Fibroblast of skin of right quadriceps (primary cell): ENCODE measurements at regions not wholly inside any gene's neighbourhood (a gene's known extent, or its start where the extent isn't known, plus 50 kb on each side); places are given as distances from the start of the nearest gene placed in this dataset.

ENCODE experiments used
- DNase-seq: peaks from one replicate; pipeline ENCODE4 v3.0.0-alpha.2; 2013

DNA sequence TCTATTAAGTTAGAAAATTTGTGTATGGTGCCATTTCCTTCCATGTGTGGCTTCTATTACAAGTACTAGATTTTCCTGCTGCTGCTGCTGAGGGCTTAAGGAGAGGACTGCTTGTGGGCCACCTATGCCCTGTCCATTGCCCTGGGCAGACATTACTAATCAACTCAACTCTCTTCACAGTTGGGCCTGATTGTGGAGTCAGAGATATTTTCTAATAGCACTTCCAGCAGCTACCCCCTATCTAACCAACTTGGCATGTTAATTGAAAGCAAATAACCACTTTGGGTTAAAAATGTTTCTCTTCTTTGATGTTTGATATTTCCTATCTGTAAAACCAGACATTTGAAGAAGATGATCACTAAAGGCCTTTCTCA is 242.0 kb downstream of the EDEM1 start:
- no peak for DNase-seq

DNA sequence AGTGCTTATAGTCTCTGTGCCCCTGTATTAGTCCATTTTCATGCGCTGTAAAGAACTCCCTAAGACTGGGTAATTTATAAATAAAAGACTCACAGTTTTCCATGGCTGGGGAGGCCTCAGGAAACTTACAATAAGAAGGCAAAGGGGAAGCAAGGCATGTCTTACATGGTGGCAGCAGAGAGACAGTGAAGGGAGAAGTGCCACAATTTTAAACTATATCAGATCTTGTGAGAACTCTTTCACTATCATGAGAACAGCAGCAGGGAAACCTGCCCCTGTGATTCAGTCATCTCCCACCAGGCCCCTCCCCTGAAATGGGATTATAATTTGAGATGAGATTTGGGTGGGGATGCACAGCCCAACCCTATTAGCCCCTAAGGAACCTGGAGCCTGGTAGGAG is 243.2 kb downstream of the EDEM1 start:
- no peak for DNase-seq

DNA sequence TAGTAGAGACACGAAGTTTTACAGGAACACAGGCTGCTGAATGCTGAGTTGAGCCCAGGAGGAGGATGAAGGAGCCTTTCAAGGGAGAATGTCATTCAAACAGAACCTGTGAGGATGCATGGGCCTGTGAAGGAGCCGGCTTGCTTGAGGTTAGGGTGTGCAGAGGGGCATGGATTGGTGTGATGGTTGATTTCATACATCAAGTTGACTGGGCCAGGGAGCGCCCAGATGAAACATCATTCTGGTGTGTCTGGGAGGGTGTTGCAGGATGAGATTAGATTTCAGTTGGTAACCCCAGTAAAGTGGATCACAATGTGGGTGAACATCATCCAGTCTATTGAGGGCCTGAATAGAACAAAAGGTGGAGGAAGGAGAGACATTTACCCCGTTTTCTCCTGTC is 243.6 kb downstream of the EDEM1 start:
- DNase-seq, result no peak

DNA sequence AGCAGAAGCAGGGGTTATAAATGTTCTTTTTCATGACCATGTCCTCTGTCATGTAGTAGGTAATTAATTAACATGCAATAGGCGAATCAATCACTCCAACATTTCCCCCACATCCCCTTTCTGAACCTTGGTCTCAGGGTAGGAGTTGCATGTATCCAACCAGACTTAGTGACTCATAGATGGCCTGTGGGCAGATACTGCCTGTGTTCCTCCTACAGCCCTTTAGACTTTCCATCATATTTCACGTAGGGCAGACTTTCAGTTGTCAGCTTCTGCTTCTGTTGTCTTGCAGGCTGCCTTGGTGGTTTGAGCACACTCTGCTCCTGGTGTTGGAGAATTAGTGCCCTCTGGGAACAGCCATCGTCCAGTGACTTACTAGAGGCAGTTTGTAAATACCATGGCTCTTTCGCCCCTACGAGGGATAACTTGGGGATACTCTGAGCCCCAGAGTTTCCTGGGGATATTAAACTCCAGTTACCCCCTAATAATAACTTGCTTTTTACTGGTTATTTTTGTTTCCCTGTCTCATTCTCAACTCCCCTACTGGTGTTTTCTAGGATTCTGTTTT is 244.4 kb downstream of the EDEM1 start:
- DNase-seq, result no peak

DNA sequence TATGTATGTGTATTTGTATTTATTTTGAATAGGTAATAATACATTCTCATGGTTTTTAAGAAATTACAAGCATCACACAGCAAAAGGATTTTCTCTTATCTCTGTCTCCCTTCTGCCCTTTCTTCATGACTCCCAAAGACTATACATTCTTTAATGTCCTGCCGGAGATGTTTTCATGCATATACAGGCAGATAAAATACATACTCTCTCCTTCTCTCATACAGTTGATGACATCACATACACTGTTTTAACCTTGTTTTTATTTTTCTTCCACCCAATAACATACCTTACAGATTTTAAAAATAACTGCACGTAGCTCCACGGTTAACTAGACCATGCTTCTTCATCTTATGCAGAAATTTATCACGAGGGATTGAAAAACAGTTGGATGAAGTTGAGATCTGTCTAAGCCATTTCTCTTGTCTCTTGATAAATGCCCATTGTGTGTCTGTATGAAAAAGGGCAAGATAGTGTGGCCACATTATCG is 249.8 kb downstream of the EDEM1 start:
- DNase-seq, result no peak

DNA sequence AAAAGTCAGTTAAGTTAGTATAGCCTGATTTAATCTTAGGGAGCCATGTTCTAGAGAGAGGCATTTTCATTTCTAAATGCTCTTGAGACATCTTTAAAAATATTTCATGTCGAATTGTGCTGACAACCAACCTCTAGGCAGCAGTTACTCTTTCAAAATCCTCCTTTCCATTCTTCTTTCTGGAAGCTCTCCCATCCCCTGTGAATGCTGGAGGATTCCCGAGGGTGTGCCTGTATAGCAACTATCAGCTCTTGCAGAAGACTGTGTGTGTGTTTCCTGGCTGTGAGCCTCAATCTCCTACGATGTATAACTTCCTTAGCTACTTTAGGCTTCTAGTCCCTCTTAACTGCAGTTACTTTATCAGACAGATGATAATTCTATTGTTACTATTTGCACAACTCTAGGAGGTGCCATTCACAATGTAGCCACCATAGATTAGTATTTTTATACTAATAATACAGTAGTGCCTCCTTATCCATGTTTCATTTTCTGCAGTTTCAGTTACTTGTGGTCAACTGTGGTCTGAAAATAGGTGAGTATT is 250.3 kb downstream of the EDEM1 start:
- DNase-seq, result no peak

DNA sequence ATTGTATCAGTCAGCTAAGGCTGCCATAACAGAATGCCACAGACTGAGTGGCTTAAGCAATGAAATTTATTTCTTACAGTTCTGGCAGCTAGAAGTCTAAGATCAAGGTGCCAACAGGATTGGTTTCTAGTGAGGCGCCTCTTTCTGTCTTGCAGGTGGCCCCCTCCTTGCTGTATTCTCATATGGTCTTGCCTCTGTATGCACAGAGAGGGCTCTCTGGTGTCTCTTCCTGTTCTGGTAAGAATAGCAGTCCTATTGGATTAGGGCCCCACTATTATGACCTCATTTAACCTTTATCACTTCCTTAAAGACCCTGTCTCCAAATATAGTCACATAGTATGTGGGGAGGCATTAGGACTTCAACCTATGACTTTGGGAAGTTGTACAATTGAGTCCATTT is 253.9 kb downstream of the EDEM1 start:
- no peak for DNase-seq

DNA sequence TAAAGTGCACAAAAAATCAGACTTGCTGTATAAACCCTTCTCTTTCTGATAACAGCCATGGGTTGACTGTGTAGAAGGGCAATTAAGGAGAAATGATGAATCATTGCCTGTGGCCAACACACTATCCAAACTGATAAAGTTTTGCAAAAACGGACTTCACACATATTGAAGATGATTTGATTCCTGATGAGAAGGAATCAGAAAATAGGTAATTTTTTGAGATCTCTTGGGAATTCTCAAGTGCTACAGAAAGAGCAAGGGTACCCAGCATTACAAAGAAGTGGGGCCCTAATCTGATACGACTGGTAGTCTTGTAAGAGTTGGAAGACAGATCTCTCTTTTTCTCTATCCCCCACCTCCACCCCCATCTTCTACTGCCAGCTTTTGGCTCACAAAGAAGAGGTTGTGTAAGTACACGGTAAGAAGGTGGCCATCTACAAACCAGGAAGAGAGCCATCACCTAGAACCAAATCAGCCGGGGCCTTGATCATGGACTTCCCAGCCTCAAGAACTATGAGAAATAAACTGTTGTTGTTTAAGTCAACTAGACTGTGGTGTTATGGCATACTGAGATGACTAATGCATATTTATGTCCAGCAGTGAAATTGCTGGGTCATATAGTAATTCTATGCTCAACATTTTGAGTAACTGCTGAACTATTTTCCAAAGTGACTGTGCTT is 254.7 kb downstream of the EDEM1 start:
- DNase-seq, result no peak

DNA sequence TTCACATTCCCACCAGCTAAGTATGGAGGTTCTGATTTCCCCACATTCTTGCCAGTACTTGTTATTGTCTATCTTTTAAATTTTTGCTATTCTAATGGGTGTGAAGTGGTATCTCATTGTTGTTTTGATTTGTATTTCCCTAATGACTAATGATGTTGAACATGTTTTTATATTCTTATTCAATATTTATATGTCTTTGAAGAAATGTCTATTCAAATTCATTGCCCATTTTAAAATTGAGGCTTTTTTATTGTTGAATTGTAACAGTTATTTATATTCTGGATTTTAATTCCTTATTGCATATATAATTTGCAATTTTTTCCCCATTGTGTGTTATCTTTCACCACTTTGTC is 255.3 kb downstream of the EDEM1 start:
- no peak for DNase-seq

DNA sequence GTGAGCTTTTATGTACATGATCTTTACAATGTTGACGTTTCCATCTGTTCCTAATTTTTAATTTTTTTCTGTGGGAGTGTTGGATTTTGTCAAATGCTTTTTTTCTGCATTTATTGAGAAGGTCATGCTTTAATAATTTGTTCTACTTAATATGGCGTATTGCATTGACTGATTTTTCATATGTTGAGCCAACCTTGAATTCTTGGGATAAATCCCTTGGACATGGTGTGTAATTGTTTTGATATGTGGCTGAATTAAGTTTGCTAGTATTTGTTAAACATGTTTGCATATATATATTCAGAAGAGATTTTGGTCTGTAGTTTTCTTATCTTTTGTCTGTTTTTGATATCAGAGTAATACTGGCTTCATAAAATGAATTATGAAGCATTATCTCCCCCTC is 256.7 kb downstream of the EDEM1 start:
- no peak for DNase-seq

DNA sequence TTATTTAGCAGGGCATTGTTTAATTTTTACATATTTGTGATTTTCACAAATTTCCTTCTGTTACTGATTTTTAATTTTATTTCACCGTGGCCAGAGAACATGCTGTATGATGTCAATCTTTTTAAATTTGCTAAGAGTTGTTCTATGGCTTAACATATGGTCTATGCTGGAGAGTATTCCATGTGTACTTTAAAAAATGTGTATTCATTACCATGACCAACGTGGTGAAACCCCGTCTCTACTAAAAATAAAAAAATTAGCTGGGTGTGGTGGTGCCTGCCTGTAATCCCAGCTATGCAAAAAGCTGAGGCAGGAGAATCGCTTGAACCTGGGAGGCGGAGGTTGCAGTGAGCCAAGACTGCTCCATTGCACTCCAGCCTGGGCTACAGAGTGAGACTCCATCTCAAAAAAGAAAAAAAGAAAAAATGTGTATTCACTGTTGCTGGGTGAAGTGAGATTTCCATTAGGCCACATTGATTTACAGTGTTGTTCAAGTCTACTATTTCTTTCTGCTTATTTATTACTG is 258.2 kb downstream of the EDEM1 start:
- DNase-seq, result no peak

DNA sequence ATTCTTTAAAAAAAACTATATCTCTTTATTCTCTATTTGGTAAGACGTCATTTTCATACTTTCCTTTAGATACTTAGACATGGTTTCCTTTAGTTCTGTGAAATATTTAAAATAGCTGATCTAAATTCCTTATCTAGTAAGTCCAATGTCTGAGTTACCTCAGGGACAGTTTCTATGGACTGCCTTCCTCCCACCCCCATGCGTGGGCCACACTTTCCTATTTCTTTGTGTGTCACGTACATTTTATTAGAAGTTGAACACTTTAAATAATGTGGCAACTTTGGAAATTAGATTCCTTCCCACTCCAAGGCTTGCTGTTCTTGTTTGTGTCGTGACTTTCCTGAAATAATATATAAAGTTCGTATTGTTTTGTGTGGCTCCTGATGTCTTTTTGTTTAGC is 260.7 kb downstream of the EDEM1 start:
- DNase-seq, result no peak

DNA sequence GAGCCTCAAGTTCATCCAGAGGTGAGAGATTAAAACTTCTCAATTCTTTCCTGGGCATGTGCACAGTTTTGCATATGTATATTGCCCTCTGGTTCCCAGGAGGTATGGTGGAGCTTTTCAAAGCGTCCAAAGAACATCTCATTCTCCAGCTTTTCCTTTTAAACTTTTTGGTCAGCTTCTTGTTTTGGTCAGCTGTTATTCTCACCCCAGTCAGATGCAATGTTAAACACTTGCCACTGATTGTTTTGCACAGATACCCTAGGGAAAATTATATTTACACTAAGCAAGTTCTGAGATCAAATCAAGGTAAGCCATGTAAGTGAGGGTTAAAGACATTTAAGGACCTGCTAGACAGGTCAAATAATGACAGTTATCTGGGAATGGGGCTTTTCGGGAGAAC is 261.3 kb downstream of the EDEM1 start:
- DNase-seq, result no peak

DNA sequence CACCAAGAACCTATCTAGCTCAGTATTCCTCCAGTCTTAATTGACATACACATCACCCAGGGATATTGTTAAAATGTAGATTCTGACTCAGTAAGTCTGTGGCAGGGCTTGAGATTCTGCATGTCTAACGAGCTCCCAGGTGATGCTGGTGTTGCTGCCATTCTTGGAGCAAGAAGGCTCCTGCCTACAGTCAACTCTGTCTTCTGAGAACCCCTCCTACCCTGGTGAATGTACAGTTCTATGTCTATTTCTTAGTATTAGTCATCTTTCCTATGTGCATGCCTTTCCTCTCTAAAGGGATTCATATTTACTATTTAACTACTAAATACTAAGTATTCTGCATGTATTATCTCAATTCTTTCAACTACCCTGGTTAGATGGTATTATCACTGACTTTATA is 268.7 kb downstream of the EDEM1 start:
- no peak for DNase-seq

DNA sequence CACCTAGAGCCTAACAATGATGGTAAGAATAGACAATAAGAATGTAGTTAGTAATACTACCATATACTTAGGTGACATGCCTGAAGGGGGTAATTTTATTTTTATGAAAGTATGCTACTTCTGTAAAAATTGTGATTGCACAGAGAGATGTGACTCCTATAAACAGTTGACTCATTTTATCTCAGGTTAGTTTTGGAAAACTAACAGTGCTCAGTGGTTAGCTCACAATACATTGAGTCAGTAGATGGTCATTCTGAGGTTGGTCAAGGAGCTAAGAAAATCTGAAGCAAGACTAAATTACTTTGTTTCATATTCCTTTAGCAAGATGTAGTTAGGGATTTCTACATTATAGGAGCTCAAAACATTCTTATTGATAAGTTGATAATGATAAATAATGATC is 271.0 kb downstream of the EDEM1 start:
- no peak for DNase-seq

DNA sequence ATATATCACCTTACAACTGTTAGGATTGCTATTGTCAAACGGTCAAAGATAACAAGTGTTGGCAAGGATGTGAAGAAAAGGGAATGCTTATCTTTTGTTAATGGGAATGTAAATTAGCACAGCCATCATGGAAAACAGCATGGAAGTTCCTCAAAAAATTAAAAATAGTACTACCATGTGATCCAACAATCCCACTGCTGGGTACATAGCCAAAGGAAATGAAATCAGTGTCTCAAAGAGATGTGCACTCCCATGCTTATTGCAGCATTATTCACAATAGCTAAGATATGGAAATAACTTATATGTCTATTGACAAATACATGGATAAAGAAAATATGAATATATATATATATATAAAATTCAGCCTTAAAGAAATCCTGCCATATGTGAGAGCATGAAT is 274.6 kb downstream of the EDEM1 start:
- DNase-seq, result no peak

DNA sequence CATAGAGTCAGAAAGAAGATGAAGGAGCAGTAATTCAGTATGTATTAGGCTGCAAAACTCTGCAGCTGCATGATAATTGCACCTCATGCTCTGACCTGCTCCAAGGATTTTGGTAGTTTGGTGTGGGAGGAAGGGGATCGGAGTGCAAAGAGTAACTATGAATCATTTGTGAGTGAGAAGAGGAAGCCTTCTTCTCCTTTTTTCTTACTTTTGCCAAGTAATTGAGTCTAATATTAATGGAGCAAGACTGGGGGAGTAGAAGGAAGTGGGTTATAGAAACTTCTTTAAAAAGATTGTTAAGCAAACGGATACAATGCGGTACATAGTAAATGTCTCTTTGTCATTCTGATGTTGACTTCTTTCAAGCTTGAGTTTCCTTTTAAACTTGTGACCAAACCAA is 276.5 kb downstream of the EDEM1 start:
- DNase-seq, result no peak

DNA sequence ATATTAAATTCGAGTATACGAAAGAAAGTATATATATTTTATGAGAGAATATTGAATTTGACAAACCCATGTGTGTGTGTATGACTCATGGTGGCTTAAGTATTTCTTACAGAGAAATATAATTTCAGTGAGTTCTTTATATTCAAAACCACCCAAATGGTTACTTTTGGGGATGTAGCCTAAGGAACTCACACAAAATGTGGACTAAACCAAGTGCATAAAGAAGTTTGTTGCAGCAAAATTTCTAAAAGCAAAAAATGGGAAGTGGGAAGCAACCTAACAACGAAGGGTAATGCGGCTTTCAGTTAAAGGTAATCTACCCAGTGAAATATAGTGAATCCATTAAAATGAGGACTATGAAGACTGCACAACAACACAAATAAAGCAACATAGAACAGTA is 277.1 kb downstream of the EDEM1 start:
- no peak for DNase-seq

DNA sequence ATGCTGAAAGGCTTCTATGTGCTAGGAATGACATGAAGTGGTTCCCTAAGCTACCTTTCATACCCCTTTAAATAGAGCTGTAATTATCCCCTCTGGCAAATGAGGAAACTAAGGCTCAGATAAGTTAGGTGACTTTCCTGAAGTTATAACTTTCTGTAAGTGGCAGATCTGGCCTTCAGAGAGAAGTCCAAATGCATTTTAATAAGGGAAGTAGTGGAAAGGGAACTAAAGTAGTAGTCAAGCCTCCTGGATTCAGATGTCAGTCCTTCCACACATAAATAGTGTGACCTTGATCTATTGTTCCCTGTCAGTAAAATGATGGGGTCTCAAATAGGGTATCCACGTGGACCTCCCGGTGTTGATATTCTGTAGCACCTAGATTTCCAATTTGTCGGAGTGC is 277.7 kb downstream of the EDEM1 start:
- DNase-seq, result no peak

DNA sequence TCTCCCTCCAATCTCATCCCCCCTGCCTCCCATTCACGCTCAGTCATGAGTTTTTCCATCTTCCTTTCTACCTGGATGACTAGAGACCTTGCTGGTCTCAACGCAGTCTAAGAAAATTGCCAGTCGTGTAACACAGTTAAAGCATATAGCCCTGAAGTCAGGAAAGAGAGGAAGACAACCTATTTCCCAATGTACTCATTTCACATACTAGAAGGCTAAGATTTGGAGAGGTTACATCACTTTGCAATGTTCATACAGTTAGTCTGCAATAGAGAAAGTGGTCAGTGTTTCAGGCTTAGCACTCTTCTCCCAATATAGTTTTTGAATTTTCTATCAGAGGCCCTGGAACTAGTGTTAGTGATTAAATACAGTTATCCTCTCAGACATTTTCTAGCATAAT is 278.6 kb downstream of the EDEM1 start:
- DNase-seq, result no peak

DNA sequence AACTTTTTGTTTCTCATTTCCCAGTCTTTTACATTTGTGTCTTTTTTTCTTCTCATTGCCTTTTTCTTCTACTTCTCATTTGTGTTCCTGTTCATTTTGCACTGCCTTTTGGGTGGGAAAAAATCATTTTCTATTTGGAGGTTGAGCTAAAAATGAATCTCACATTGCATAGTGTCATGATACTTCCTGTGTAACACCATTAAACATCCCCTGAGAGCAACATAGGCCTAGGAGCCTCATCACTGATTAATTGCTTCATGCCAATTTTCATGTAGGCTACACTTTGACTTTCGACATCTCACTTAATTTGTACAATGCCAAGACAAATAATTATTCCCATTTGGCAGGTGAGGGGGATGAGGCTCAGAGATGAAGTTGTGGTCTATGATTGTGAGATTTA is 279.2 kb downstream of the EDEM1 start:
- no peak for DNase-seq

DNA sequence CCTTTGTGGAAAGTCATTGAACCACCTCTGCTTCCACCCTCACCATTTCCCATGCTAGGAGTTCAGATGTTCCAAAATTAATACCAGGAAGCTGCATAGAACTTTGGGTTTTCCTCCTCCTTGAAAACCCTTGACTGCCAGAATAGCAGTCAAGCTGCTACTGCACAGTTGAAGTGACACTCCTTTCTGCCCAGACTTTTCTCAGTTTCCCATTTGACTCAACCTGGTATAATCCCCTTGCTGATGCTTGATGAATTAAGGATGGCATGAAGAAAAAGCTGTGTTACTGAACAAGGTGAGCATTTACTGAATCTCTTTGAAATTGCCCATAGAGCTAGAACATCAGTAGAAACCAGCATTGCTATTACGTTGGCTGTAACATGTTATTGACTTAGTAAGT is 286.0 kb downstream of the EDEM1 start:
- DNase-seq, result no peak

DNA sequence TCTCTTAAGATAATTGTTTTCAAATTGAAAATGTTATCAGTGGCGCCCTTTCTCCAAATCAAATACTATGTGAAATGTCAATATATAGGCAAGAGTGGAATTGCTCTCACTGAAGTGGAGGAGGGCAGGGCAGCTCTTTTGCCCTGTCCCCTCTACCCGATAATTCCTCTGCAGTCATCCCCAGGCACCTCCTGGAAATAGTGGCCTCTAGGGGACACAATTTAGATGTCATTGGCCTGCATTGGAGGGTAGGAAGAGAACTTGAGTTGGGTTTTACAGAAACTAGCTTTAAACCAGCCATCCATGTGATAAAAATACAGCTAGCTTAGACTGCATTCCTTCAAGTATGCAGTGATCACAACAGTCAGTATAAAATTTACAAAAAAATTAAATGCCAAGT is 288.9 kb downstream of the EDEM1 start:
- no peak for DNase-seq

DNA sequence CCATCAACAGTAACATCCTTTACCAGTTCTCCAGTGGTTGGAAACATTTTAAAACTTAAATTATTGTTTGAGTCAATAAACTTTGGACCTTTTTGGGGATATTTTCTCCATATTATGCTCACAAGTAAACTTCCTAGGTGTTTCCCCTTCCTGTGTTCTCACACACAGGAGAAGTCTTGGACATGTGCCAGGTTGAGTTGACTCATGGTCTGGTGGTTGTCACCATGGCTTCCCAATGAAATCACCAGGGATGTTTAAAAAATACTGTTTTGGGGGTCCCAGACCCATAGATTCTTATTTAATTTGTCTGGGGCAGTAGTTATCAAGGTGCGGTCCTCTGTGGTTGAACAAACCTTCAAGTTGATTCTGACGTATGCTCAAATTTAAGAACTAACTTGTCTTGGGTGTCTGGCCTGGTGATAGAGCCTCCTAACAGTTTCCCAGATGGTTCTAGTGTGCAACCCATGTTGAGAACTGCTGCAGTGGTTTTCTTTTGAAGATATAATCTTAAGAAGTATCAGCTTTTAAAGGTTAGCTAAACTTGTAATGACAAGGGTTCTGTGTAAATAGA is 291.8 kb downstream of the EDEM1 start:
- DNase-seq, result no peak

DNA sequence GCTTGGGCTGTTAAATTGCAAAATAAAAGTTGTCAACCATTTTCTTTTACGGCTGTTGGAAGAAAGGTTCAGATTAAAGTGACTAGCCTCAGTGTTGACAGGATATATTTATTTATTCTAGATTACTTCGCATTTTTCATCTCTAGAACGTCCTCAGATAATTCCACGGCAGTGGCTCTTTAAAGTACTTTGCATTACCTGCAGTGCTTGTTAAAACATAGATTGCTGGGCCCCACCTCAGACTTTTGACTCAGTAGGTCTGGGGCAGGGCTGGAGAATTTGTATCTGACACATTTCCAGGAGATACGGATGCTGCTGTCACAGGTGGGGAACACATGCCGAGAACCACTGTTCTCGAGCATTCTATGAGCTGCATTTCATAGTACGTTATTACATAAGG is 292.7 kb downstream of the EDEM1 start:
- DNase-seq, result no peak
